Neural cell (in vitro differentiated cells): ENCODE measurements at regions not wholly inside any gene's neighbourhood (a gene's known extent, or its start where the extent isn't known, plus 50 kb on each side); places are given as distances from the start of the nearest gene placed in this dataset.

Experiments
- CTCF ChIP-seq: fragments of 450-650 bp; IDR thresholded peaks from 2 replicates; pipeline ENCODE4 v1.5.1; 2014; ENCODE audit warnings: antibody characterized with exemption, mild to moderate bottlenecking, moderate library complexity; ENCODE audit not compliant: poor library complexity, severe bottlenecking
- EP300 ChIP-seq: fragments of 450-650 bp; conservative IDR thresholded peaks from 2 replicates; pipeline ENCODE4 v1.6.1; 2014; ENCODE audit warnings: antibody characterized with exemption, mild to moderate bottlenecking, moderate library complexity; ENCODE audit not compliant: poor library complexity, severe bottlenecking
- EZH2 ChIP-seq: fragments of 200-600, 300-800 bp; shearing (Covaris generic), sonication (generic); IDR thresholded peaks from 2 replicates; pipeline ENCODE4 v1.6.1; 2014; ENCODE audit warnings: antibody characterized with exemption, low read length, borderline replicate concordance, mild to moderate bottlenecking; ENCODE audit not compliant: insufficient read depth, poor library complexity, severe bottlenecking
- MXI1 ChIP-seq: fragments of 450-650 bp; conservative IDR thresholded peaks from 2 replicates; pipeline ENCODE4 v1.6.1; 2014; ENCODE audit warnings: antibody characterized with exemption, mild to moderate bottlenecking; ENCODE audit not compliant: poor library complexity, severe bottlenecking
- POLR2AphosphoS5 ChIP-seq: IDR thresholded peaks from 2 replicates; pipeline ENCODE4 v1.6.1; 2012
- RAD21 ChIP-seq: fragments of 450-650 bp; conservative IDR thresholded peaks from 2 replicates; pipeline ENCODE4 v1.6.1; 2014; ENCODE audit warnings: antibody characterized with exemption, mild to moderate bottlenecking, moderate library complexity
- REST ChIP-seq: IDR thresholded peaks from 2 replicates; pipeline ENCODE4 v1.6.1; 2012; ENCODE audit warnings: borderline replicate concordance
- TAF1 ChIP-seq: IDR thresholded peaks from 2 replicates; pipeline ENCODE4 v1.6.1; 2012; ENCODE audit warnings: low read depth

- TF ChIP-seq EZH2 (no peak), RAD21 (peak; percentile 36), POLR2AphosphoS5 (peak; percentile 79), CTCF (no peak), MXI1 (no peak), TAF1 (no peak), REST (peak; percentile 54), EP300 (peak; percentile 93)
Observed at GRCh38 chr14:30016002-30016401, 88.4 kb upstream of the PRKD1 start.
